ENCODE measurements at regions not wholly inside any gene's neighbourhood (a gene's known extent, or its start where the extent isn't known, plus 50 kb on each side); places are given as distances from the start of the nearest gene placed in this dataset.
"Not testable (repeated sequence)": the region's sequence is repeated elsewhere in the genome, so short reads cannot be mapped to it uniquely, and the experiment has no call there.

GRCh38 chr10:65419629-65420028 is 1506.2 kb upstream of the LRRTM3 start:
- H3K4me3 ChIP-seq (ENCODE audit: low read depth, low read length, poor library complexity, severe bottlenecking), result no peak overlapping the region
- H3K27ac ChIP-seq (ENCODE audit: low read depth, low read length, poor library complexity, severe bottlenecking), result no peak overlapping the region
- no peaks in the 10 kb centered on the region for H3K4me1 ChIP-seq (ENCODE audit: insufficient read depth, low read length, poor library complexity, severe bottlenecking)
- H3K36me3 ChIP-seq (ENCODE audit: insufficient read depth, low read length, poor library complexity, severe bottlenecking), result no peaks in the 10 kb centered on the region
- H3K9me3 ChIP-seq (ENCODE audit: low read depth, low read length, poor library complexity, severe bottlenecking), result peaks cover 14% of the 10 kb centered on the region
- TF ChIP-seq EZH2 (IDR thresholded peaks at IDR 0.05; ENCODE audit: borderline replicate concordance, low read depth, low read length, poor library complexity, severe bottlenecking), result no peak
- no peak for TF ChIP-seq CTCF (conservative IDR thresholded peaks at IDR 0.05; ENCODE audit: low read depth, low read length)
- ChIA-PET CTCF (no interaction called here), POLR2A (ENCODE audit: low non-redundant PET) (no interaction called here)
- no peak for DNase-seq (ENCODE audit: low spot score)
- H3K27me3 ChIP-seq (replicated peaks; ENCODE audit: insufficient read depth, low read depth, low read length, poor library complexity), result no peaks in the 10 kb centered on the region
- BruUV-seq (replicated peaks), result no TSS peak
- intact Hi-C loops (cut with micrococcal nuclease; ENCODE audit: unreplicated experiment), result no loop called here

- H3K9me3 ChIP-seq (ENCODE audit: low read depth, low read length, poor library complexity, severe bottlenecking), result peaks cover 4% of the 10 kb centered on the region
- TF ChIP-seq CTCF (conservative IDR thresholded peaks at IDR 0.05; ENCODE audit: low read depth, low read length) (no peak), EZH2 (IDR thresholded peaks at IDR 0.05; ENCODE audit: borderline replicate concordance, low read depth, low read length, poor library complexity, severe bottlenecking) (no peak)
- no peaks in the 10 kb centered on the region for H3K27me3 ChIP-seq (replicated peaks; ENCODE audit: insufficient read depth, low read depth, low read length, poor library complexity)
- no TSS peak for BruUV-seq (replicated peaks)
- H3K27ac ChIP-seq (ENCODE audit: low read depth, low read length, poor library complexity, severe bottlenecking), result no peak overlapping the region
- no peak for DNase-seq (ENCODE audit: low spot score)
- intact Hi-C loops (cut with micrococcal nuclease; ENCODE audit: unreplicated experiment), result no loop called here
- ChIA-PET POLR2A (ENCODE audit: low non-redundant PET) (no interaction called here), CTCF (no interaction called here)
- no peaks in the 10 kb centered on the region for H3K36me3 ChIP-seq (ENCODE audit: insufficient read depth, low read length, poor library complexity, severe bottlenecking)
- H3K4me3 ChIP-seq (ENCODE audit: low read depth, low read length, poor library complexity, severe bottlenecking), result no peak overlapping the region
- no peaks in the 10 kb centered on the region for H3K4me1 ChIP-seq (ENCODE audit: insufficient read depth, low read length, poor library complexity, severe bottlenecking)
These were observed 1502.8 kb upstream of the LRRTM3 start for GRCh38 chr10:65423043-65423442.

- intact Hi-C loops (cut with micrococcal nuclease; ENCODE audit: unreplicated experiment); H3K4me1 ChIP-seq (ENCODE audit: insufficient read depth, low read length, poor library complexity, severe bottlenecking); BruUV-seq (replicated peaks); H3K36me3 ChIP-seq (ENCODE audit: insufficient read depth, low read length, poor library complexity, severe bottlenecking); DNase-seq (ENCODE audit: low spot score); POLR2A ChIA-PET (ENCODE audit: low non-redundant PET); H3K27ac ChIP-seq (ENCODE audit: low read depth, low read length, poor library complexity, severe bottlenecking); CTCF ChIA-PET; H3K27me3 ChIP-seq (replicated peaks; ENCODE audit: insufficient read depth, low read depth, low read length, poor library complexity); H3K9me3 ChIP-seq (ENCODE audit: low read depth, low read length, poor library complexity, severe bottlenecking); H3K4me3 ChIP-seq (ENCODE audit: low read depth, low read length, poor library complexity, severe bottlenecking): not testable (repeated sequence)
These were observed 1496.5 kb upstream of the LRRTM3 start for GRCh38 chr10:65429381-65429780.

- no peaks in the 10 kb centered on the region for H3K4me1 ChIP-seq (ENCODE audit: insufficient read depth, low read length, poor library complexity, severe bottlenecking)
- no peaks in the 10 kb centered on the region for H3K27me3 ChIP-seq (replicated peaks; ENCODE audit: insufficient read depth, low read depth, low read length, poor library complexity)
- BruUV-seq (replicated peaks), result no TSS peak
- POLR2A ChIA-PET (ENCODE audit: low non-redundant PET), result no interaction called here
- no peaks in the 10 kb centered on the region for H3K9me3 ChIP-seq (ENCODE audit: low read depth, low read length, poor library complexity, severe bottlenecking)
- intact Hi-C loops (cut with micrococcal nuclease; ENCODE audit: unreplicated experiment), result no loop called here
- H3K36me3 ChIP-seq (ENCODE audit: insufficient read depth, low read length, poor library complexity, severe bottlenecking), result no peaks in the 10 kb centered on the region
- no peak for TF ChIP-seq CTCF (conservative IDR thresholded peaks at IDR 0.05; ENCODE audit: low read depth, low read length)
- TF ChIP-seq EZH2 (IDR thresholded peaks at IDR 0.05; ENCODE audit: borderline replicate concordance, low read depth, low read length, poor library complexity, severe bottlenecking), result no peak
- H3K27ac ChIP-seq (ENCODE audit: low read depth, low read length, poor library complexity, severe bottlenecking), result no peak overlapping the region
- H3K4me3 ChIP-seq (ENCODE audit: low read depth, low read length, poor library complexity, severe bottlenecking), result no peak overlapping the region
- DNase-seq (ENCODE audit: low spot score), result no peak
- CTCF ChIA-PET, result no interaction called here
These were observed 1494.9 kb upstream of the LRRTM3 start for GRCh38 chr10:65430979-65431378.

Data from A673 (cell line).